GM13977 (cell line): ENCODE measurements at regions not wholly inside any gene's neighbourhood (a gene's known extent, or its start where the extent isn't known, plus 50 kb on each side); places are given as distances from the start of the nearest gene placed in this dataset.

Experiments used
- DNase-seq: peaks from one replicate; pipeline ENCODE4 v3.0.0; 2012; ENCODE audit warnings: low spot score
- in situ Hi-C: fragments of 300-500 bp; cut with MboI; formaldehyde crosslinking; loops from one replicate; pipeline ENCODE4 v1.12.0; 2022; ENCODE audit warnings: low sequenced_read_pairs, low pct_unique_long_range_greater_than_20kb, mixed read lengths, inconsistent platforms; ENCODE audit not compliant: unreplicated experiment
- TF ChIP-seq, protein P1 (sequence below): IDR thresholded peaks from 2 replicates; pipeline ENCODE4 v1.5.1; 2012; ENCODE audit warnings: mild to moderate bottlenecking, control low read depth; ENCODE audit not compliant: insufficient read depth; ENCODE audit errors: extremely low read depth, missing control alignments

DNA sequence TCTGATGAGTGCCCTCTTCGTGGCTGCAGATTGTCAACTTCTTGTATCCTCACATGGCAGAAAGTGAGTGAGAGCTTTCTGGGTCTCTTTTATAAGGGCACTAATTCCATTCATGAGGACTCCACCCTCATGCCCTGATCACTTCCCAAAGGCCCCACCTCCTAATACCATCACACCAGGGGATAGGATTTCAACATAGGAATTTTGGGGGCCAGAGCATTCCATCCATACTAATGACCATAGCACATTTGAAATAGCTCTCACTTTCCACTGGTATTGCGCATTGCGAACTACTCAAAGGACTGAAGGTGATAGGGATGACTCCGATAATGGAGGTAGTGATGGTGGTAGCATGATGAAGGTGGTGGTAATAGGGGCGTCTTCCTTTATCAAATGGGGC lies 324.3 kb downstream of the PRL start:
- TF ChIP-seq, protein P1, sequence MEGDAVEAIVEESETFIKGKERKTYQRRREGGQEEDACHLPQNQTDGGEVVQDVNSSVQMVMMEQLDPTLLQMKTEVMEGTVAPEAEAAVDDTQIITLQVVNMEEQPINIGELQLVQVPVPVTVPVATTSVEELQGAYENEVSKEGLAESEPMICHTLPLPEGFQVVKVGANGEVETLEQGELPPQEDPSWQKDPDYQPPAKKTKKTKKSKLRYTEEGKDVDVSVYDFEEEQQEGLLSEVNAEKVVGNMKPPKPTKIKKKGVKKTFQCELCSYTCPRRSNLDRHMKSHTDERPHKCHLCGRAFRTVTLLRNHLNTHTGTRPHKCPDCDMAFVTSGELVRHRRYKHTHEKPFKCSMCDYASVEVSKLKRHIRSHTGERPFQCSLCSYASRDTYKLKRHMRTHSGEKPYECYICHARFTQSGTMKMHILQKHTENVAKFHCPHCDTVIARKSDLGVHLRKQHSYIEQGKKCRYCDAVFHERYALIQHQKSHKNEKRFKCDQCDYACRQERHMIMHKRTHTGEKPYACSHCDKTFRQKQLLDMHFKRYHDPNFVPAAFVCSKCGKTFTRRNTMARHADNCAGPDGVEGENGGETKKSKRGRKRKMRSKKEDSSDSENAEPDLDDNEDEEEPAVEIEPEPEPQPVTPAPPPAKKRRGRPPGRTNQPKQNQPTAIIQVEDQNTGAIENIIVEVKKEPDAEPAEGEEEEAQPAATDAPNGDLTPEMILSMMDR = no peak
- in situ Hi-C loops = no loop called here
- no peak for DNase-seq

DNA sequence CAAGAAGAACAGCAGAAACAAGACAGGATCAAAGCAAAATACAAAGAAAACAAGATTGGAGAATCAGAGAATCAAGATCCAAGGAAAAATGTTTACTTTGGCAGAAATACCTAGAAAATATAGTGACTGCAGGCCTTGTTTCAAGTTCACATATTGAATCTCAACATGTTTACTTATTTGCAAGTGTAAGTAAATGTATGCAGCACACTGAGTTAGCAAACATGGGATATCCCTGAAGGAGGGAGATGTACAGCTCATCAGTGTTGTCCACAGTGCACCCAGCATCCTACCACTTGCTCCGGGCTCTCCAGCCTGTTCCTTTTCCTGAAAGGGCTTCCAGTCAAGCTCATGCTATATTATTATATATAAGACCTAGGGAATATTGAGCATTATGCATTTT lies 319.5 kb downstream of the PRL start:
- TF ChIP-seq, protein P1 = no peak
- in situ Hi-C loops = no loop called here
- no peak for DNase-seq

DNA sequence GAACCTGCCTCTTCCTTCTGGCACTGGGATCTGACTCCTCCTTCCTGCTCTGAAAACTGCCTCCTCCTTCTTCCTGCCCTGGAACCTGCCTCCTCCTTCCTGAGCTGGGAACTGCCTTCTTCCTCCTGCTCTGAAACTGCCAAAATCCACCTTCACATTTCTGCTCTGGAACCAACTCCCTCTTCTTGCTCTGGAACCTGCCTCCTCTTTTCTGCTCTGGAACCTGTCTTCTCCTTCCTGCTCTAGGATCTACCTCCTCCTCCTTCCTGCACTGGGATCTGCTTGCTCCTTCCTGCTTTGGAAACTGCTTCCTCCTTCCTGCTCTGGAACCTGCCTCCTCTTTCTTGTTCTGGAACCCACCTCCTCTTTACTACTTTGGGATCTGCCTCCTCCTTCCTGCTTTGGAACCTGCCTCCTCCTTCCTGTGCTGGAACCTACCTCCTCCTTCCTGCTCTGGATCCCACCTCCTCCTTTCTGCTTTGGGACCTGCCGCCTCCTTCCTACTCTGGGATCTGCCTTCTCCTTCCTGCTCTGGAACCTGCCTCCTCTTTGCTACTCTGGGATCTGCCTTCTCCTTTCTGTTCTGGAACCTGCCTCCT lies 315.5 kb downstream of the PRL start:
- TF ChIP-seq, protein P1 = no peak
- in situ Hi-C loops = no loop called here

DNA sequence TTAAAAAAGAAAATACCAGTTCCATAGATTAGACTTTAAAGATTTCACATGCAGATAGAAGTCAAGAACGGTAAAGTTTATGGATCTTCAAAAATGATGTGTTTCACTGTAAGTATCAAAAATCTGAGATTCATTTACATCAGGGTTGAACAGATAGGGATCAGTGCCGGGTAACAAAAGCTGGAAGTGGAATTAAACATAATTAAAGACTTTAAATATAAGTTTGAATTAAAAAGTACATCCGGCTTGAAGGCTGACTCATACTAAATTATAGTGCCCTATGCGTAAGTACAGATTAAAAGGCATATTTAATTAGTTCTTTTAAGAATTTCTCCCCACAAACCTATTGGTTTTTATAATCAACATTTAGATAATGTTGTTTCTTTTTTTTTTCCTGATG lies 312.7 kb downstream of the PRL start:
- in situ Hi-C loops = no loop called here
- TF ChIP-seq, protein P1 = no peak

More for the DNA sequence above, 315.5 kb downstream of the PRL start:
- DNase-seq = no peak

DNA sequence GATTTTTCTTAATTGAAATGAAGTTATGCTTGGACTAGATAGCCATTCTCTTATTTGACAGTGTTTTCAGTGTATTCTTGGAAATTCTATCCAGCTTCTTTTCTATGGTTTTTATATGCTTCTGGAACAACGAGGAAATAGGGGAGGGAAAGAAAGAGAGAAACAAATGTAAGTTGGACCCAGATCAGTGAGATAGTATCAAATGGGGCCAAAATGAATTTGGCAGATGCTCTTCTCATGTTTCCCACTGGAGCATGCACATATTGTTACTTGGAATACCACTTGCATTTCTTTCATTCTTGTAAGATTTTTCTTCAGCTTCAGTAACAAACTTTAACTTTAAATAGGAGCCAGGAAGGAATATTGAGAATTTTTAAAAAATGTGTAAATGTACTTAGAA lies 312.3 kb downstream of the PRL start:
- DNase-seq = no peak
- in situ Hi-C loops = no loop called here

More for the DNA sequence above, 312.7 kb downstream of the PRL start:
- no peak for DNase-seq

DNA sequence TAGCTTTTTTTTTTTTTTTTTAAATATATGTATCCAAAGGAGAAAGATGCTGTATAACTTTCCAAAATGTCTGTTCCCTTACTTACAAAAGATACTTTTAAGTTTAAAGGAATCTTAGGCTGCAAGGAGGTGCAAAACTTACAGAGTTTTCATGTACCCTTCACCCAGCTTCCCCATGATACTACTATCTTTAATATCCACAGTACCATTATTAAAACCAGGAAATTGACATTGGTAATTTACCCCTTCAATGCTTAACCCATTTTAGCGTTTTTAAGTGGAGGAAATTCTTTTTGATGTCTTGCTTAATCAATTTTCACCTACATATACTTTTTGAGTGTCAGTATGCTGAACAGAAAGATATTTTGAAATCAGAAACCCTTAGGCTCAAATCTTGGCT lies 310.9 kb downstream of the PRL start:
- in situ Hi-C loops = no loop called here
- DNase-seq = no peak
- TF ChIP-seq, protein P1 = no peak

More for the DNA sequence above, 312.3 kb downstream of the PRL start:
- TF ChIP-seq, protein P1 = no peak

DNA sequence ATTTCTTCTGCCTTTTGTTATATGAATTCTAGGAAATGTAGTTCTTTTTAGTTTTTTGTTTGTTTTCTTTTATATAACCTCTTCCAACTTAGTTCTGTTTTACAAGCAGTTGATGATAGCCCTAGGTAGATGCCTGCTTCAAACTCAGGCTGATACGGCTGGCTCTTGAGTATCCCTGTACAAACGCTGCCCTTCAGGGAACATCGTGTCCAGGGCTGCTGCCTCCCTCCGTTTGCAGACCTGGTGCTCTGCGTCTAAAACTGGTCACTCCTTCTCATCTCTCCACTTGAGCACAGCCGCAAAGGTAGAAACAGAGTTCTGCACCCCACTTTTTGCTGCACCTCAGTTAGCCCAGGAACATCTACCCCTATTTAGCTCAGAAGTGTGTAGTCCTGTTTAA lies 310.1 kb downstream of the PRL start:
- DNase-seq = no peak
- TF ChIP-seq, protein P1 = no peak
- in situ Hi-C loops = no loop called here
